ENCODE measurements at regions not wholly inside any gene's neighbourhood (a gene's known extent, or its start where the extent isn't known, plus 50 kb on each side); places are given as distances from the start of the nearest gene placed in this dataset.

- no peak for TF ChIP-seq CTCF (CRISPR knock-in tag; IDR thresholded peaks at IDR 0.05)
- TF ChIP-seq ZNF549 (CRISPR knock-in tag; IDR thresholded peaks at IDR 0.05), result no peak
- TF ChIP-seq ZNF580 (CRISPR knock-in tag; IDR thresholded peaks at IDR 0.05; ENCODE audit: borderline replicate concordance, low read depth), result no peak
- no peak for TF ChIP-seq PAX8 (CRISPR knock-in tag; IDR thresholded peaks at IDR 0.05; ENCODE audit: borderline replicate concordance)
- no peak for TF ChIP-seq KIAA2018 (CRISPR knock-in tag; IDR thresholded peaks at IDR 0.05; ENCODE audit: borderline replicate concordance)
- no peak for TF ChIP-seq ZNF766 (CRISPR knock-in tag; IDR thresholded peaks at IDR 0.05; ENCODE audit: borderline replicate concordance)
- no peak for TF ChIP-seq POLR2AphosphoS5 (IDR thresholded peaks at IDR 0.05; ENCODE audit: low read depth, low read length)
- no peak for TF ChIP-seq MTA3 (CRISPR knock-in tag; IDR thresholded peaks at IDR 0.05)
- TF ChIP-seq NR1H2 (CRISPR knock-in tag; IDR thresholded peaks at IDR 0.05; ENCODE audit: borderline replicate concordance, low read depth), result no peak
- TF ChIP-seq TMF1 (CRISPR knock-in tag; IDR thresholded peaks at IDR 0.05; ENCODE audit: low read depth), result no peak
- TF ChIP-seq EZH2 (conservative IDR thresholded peaks at IDR 0.05; ENCODE audit: low read depth, low read length), result no peak
- no peak for TF ChIP-seq TARDBP (CRISPR knock-in tag; IDR thresholded peaks at IDR 0.05)
These were observed 271.6 kb downstream of the GFRA1 start for GRCh38 chr10:116001262-116001857.

Data from HepG2 (cell line).